Spleen (tissue), 7 donors: ENCODE measurements at regions not wholly inside any gene's neighbourhood (a gene's known extent, or its start where the extent isn't known, plus 50 kb on each side); places are given as distances from the start of the nearest gene placed in this dataset.

ENCODE experiments used
- POLR2A ChIP-seq, 3 donors: fragments of 450-650 bp; IDR thresholded peaks; one replicate each; pipeline ENCODE4 v1.5.1; 2017; ENCODE audit warnings: antibody characterized with exemption in 3 of 3, mild to moderate bottlenecking in 1 of 3
- TF ChIP-seq, protein P1 (sequence below), 11 experiments: fragments of 200-600 bp in 7 of 11; fragments of 450-650 bp in 4 of 11; sonication (generic) in 4 of 11; IDR thresholded peaks in 8 of 11; conservative IDR thresholded peaks in 3 of 11; 1 replicate in 7 of 11; 2 replicates in 4 of 11; pipeline versions ENCODE4 v1.4.0 to v1.8.0; 2016 to 2021; ENCODE audit warnings: antibody characterized with exemption in 11 of 11, inconsistent platforms in 4 of 11, mild to moderate bottlenecking in 1 of 11
- donor health status: DM: no; HTN: no; CAD: no; lungs with moderate emphysema.
- donor health status: DM: no; HTN: no; CAD: no.
- donor health status: DM: no; HTN: no; CAD: no.

DNA sequence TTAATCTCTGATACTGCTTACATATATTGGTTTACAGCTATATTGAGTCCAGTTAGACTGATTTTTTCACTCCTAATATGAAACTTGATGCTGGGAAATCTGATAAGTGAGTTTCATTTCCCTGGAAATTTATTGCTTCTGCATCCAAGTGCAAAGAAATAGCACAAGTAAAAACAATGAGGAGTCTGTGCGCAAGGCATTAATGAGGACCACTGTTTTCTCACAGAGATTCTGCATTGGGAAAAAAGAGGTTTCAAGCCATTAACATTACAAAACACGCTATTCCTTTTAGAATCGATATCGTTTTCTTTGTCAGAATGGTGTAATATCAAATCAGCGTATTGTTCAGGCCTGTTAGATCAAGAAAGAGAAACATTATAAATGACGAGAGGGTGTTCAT is 723.3 kb upstream of the ARRDC4 start:
- TF ChIP-seq POLR2A (IDR thresholded peaks at IDR 0.05), result no peak
- TF ChIP-seq, protein P1, sequence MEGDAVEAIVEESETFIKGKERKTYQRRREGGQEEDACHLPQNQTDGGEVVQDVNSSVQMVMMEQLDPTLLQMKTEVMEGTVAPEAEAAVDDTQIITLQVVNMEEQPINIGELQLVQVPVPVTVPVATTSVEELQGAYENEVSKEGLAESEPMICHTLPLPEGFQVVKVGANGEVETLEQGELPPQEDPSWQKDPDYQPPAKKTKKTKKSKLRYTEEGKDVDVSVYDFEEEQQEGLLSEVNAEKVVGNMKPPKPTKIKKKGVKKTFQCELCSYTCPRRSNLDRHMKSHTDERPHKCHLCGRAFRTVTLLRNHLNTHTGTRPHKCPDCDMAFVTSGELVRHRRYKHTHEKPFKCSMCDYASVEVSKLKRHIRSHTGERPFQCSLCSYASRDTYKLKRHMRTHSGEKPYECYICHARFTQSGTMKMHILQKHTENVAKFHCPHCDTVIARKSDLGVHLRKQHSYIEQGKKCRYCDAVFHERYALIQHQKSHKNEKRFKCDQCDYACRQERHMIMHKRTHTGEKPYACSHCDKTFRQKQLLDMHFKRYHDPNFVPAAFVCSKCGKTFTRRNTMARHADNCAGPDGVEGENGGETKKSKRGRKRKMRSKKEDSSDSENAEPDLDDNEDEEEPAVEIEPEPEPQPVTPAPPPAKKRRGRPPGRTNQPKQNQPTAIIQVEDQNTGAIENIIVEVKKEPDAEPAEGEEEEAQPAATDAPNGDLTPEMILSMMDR (IDR thresholded peaks at IDR 0.05 in 8 of 11, conservative IDR thresholded peaks at IDR 0.05 in 3 of 11), result no peak
